Kidney capillary endothelial cell (primary cell): ENCODE measurements at regions not wholly inside any gene's neighbourhood (a gene's known extent, or its start where the extent isn't known, plus 50 kb on each side); places are given as distances from the start of the nearest gene placed in this dataset.

Source experiments
- DNase-seq: peaks from one replicate; pipeline ENCODE4 v3.0.0-alpha.2; 2018; ENCODE audit warnings: low spot score

- DNase-seq: no peak
Measured at GRCh38 chr5:133769842-133770241, 157.5 kb upstream of the FSTL4 start.

GRCh38 chr5:133763744-133764143 is 151.4 kb upstream of the FSTL4 start:
- no peak for DNase-seq

- DNase-seq: no peak
Measured at GRCh38 chr5:133761632-133762031, 149.3 kb upstream of the FSTL4 start.

GRCh38 chr5:133760532-133760931 is 148.2 kb upstream of the FSTL4 start:
- DNase-seq: no peak

- no peak for DNase-seq
Measured at GRCh38 chr5:133758641-133759040, 146.3 kb upstream of the FSTL4 start.

- DNase-seq: no peak
Measured at GRCh38 chr5:133757396-133757945, 145.1 kb upstream of the FSTL4 start.

DNA sequence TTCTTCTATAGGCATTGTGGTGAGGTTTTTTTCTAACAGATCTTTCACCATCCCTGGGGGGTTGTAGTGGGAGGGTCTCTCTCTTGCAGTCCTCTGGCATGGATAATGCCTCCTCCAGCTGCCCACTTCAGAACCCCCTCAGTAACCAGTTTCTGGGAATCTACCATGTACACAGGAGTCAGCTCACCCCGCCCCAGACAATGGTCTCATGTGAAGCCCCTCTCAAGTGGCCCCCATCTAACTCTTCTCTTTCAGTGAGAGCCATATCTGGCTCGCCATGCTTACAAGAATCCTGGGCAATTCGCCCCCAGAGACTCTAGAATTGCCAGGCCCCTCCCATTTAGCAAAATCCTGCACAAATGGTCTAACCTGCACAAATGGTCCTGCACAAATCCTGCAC is 144.4 kb upstream of the FSTL4 start:
- DNase-seq: no peak

- DNase-seq: no peak
Measured at GRCh38 chr5:133756036-133756435, 143.7 kb upstream of the FSTL4 start.

DNA sequence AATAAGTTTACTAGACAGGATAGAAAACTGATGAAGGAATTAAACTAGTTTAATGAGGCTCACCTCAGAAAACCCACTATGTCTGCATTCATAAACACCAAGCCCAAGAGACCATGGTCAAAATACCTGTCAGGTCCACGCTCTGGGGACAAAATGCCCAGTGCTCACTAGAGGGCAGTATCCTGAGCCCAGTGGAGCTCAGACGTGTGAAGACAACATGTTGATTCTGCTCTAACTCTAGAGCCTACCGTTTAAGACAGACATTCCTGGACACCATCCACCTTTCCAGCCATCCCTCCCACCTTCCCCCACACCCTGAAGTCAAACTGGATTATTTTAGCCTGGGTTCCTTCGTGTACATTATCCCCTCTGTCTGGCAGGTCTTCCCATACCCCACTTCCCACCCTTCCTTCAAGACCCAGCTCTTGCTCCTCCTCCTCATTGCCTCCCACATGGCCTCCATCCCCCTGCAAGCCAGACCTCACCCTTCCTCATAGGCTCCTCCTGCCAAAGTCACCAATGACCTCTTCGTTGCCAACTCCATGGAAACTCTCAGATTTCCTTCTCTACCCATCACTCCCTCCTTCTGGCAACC is 142.3 kb upstream of the FSTL4 start:
- no peak for DNase-seq

GRCh38 chr5:133753856-133754255 is 141.5 kb upstream of the FSTL4 start:
- DNase-seq: peak; percentile 30

DNA sequence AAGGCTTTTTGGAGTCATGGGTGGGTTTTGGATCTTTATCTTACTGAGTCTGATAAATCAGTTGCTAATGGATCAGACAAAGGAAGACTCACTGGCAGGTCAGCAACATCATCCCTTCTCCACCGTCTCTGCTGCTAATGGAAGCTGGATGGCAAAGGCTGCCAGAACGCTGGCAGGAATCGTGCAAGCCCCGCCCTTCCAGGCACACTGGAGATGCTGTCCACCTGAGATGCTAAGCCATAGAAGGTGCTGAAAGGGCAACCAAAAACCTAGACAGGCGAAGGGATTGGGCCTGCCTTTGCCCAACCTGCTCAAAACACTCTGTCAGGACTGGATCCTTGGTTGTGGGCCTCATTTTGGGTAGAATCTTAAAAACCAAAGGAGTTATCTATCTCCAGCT is 139.5 kb upstream of the FSTL4 start:
- no peak for DNase-seq

GRCh38 chr5:133751421-133751820 is 139.1 kb upstream of the FSTL4 start:
- no peak for DNase-seq

- no peak for DNase-seq
Measured at GRCh38 chr5:133750856-133751255, 138.5 kb upstream of the FSTL4 start.

DNA sequence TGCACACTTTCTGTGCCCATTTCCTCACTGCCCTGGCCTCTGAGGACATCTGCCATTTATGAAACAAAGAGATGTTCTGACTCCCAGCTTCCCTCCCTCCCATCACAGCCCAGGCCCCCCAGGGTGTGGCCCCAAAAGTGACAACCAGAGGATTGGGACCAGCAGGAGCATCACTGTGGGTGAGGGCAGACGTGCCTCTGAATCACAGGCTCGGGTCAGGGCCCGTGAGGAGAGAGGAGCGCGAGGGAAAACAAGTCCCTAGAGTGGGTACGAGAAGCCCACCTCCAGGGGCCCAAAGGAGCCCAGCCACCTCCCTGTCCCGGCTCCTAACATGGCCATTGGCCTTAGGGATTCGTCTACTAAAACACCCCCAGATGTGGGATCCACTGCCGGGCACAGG is 138.0 kb upstream of the FSTL4 start:
- DNase-seq: no peak

DNA sequence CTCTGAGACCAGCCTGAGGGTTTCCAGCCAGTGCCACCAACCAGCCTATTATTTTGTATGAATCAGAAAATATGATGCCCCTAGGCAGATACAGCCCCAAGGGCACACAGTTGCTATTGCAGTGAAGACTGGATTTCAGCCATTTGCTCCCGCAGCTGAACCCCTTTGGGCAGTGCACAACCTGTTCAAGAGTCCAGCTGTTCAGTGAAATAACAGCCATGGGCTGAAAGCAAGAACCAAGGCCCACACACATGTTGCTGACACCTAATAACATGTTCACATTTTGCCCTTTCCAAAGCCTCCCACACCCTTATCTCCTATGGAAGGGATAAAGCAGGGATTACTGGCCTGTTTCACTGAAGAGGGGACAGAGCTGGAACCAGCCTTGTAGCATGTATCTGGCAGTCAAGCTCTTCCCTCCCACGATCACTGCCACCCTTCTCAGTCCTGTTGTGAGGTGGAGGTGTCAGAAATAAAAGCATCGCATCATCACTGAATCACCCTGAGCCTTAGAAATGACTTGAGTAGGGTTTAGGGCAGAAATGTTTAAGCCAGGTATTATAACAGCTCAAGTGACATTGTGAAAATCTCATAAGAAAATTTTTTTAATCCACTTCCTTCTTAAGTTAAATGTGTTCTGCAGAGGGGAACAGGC is 137.1 kb upstream of the FSTL4 start:
- DNase-seq: no peak

- no peak for DNase-seq
Measured at GRCh38 chr5:133746834-133747233, 134.5 kb upstream of the FSTL4 start.

DNA sequence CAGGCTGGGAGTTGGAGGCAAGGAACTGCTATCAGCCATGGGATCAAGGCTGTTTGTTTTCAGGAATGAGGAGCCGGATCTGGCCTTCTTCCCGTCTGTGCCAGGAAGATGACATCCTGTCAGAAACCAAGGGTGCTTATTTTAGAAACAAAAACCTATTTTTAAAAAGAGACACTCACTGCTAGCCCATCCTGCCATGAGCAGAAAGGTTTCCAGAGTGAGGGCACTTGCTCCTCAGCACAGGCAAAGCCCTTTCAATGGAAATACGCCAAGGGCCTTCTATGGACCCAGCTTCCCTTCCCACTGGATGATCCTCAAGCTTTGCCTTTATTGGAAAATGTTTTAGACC is 132.6 kb upstream of the FSTL4 start:
- peak; percentile 26 for DNase-seq

- DNase-seq: peak; percentile 25
Measured at GRCh38 chr5:133744051-133744959, 132.0 kb upstream of the FSTL4 start.

DNA sequence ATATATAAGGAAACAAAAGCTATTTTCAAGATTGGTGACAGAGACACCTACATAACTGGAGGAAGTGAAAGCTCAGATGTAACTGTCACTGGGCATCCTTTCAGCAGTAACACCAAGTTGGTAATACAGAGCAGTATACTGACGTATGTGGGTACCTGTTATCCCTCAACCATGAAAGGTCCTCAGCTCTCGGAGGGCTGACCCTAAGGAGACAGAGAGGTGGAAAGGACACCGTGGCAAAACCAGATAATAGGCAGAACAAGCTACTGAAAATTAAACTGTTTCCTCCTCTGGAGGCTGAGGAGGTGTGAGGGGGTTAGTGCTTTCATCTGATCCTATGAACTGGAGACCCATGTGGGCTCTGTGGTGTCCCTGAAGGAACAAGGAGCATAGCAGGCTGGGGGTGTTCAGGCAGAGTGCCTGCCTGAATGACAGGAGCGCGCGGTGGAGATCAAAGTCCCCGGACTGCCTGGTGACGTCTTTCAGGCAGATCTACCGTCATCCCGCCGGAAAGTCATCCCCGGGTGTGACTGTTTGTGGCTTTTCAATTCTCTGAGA is 130.2 kb upstream of the FSTL4 start:
- no peak for DNase-seq

- DNase-seq: no peak
Measured at GRCh38 chr5:133741818-133742355, 129.5 kb upstream of the FSTL4 start.

DNA sequence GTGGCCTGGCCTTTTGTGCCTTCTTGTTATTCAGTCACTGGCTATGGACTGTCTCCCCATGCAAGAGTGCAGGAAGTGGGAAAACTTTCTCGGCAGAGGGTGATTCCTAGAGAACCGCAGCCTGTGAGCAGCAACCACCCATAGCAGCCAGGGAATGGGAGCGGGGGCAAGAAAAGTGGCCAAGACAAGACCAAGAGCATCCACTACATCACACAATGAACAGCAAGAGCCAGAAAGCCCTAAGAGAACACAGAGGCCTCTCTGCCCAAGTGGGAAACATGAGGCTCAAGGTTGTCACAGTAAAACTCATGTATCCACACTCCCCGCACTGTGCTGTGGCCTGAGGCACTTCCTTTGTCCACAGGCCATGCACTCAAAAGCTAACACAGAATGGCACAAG is 129.1 kb upstream of the FSTL4 start:
- no peak for DNase-seq

GRCh38 chr5:133739181-133739780 is 126.9 kb upstream of the FSTL4 start:
- no peak for DNase-seq
